NB4 (cell line): ENCODE measurements at regions not wholly inside any gene's neighbourhood (a gene's known extent, or its start where the extent isn't known, plus 50 kb on each side); places are given as distances from the start of the nearest gene placed in this dataset.

Experiments
- POLR2A ChIP-seq: IDR thresholded peaks from 2 replicates; pipeline ENCODE4 v1.6.1; 2011; ENCODE audit warnings: mild to moderate bottlenecking; ENCODE audit not compliant: insufficient read length; ENCODE audit errors: extremely low read depth
- TF ChIP-seq, protein P1 (sequence below): IDR thresholded peaks from one replicate; pipeline ENCODE4 v1.5.1; 2012; ENCODE audit warnings: low read depth, low read length
- TF ChIP-seq, protein P2 (sequence below): IDR thresholded peaks from 2 replicates; pipeline ENCODE4 v1.6.1; 2011; ENCODE audit warnings: low read depth, low read length

DNA sequence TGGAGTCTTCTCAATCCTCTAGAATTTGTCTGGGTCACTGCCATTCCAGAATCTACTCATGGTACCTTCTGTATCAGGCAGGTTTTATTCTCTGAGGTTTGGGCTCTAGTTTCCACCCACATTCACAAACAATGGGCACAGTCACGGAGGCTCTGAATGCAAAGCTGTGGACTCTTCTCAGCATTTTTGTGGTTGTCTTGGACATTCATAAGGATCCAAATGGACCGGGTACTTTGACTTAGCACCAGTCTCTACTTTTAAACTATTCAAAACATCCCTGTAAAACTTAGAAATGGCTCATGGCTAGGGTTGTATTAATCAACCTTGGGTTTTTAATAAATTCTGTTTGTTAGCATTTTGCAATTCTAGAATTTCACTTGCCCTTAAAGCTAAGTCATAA lies 277.9 kb upstream of the THBS1 start:
- TF ChIP-seq, protein P1, sequence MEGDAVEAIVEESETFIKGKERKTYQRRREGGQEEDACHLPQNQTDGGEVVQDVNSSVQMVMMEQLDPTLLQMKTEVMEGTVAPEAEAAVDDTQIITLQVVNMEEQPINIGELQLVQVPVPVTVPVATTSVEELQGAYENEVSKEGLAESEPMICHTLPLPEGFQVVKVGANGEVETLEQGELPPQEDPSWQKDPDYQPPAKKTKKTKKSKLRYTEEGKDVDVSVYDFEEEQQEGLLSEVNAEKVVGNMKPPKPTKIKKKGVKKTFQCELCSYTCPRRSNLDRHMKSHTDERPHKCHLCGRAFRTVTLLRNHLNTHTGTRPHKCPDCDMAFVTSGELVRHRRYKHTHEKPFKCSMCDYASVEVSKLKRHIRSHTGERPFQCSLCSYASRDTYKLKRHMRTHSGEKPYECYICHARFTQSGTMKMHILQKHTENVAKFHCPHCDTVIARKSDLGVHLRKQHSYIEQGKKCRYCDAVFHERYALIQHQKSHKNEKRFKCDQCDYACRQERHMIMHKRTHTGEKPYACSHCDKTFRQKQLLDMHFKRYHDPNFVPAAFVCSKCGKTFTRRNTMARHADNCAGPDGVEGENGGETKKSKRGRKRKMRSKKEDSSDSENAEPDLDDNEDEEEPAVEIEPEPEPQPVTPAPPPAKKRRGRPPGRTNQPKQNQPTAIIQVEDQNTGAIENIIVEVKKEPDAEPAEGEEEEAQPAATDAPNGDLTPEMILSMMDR: no peak
- TF ChIP-seq POLR2A: no peak
- TF ChIP-seq, protein P2, sequence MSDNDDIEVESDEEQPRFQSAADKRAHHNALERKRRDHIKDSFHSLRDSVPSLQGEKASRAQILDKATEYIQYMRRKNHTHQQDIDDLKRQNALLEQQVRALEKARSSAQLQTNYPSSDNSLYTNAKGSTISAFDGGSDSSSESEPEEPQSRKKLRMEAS: no peak
